ENCODE measurements at regions not wholly inside any gene's neighbourhood (a gene's known extent, or its start where the extent isn't known, plus 50 kb on each side); places are given as distances from the start of the nearest gene placed in this dataset.

- DNase-seq (ENCODE audit: low read depth): no peak
These were observed 54.9 kb downstream of the NKX2-1 start for GRCh38 chr14:36465178-36465577.

GRCh38 chr14:36462890-36463289 lies 57.1 kb downstream of the NKX2-1 start:
- no peak for DNase-seq (ENCODE audit: low read depth)

- DNase-seq (ENCODE audit: low read depth): no peak
These were observed 64.8 kb downstream of the NKX2-1 start for GRCh38 chr14:36455241-36455627.

- no peak for DNase-seq (ENCODE audit: low read depth)
These were observed 65.3 kb downstream of the NKX2-1 start for GRCh38 chr14:36454599-36455240.

GRCh38 chr14:36452860-36453259 lies 67.2 kb downstream of the NKX2-1 start:
- no peak for DNase-seq (ENCODE audit: low read depth)

GRCh38 chr14:36451310-36452065 lies 68.5 kb downstream of the NKX2-1 start:
- DNase-seq (ENCODE audit: low read depth): no peak

- DNase-seq (ENCODE audit: low read depth): no peak
These were observed 69.5 kb downstream of the NKX2-1 start for GRCh38 chr14:36450550-36450949.

- DNase-seq (ENCODE audit: low read depth): no peak
These were observed 70.1 kb downstream of the NKX2-1 start for GRCh38 chr14:36449903-36450302.

- DNase-seq (ENCODE audit: low read depth): no peak
These were observed 76.7 kb downstream of the NKX2-1 start for GRCh38 chr14:36443374-36443773.

GRCh38 chr14:36442824-36443241 lies 77.2 kb downstream of the NKX2-1 start:
- DNase-seq (ENCODE audit: low read depth): no peak

GRCh38 chr14:36441283-36441682 lies 78.7 kb downstream of the NKX2-1 start:
- DNase-seq (ENCODE audit: low read depth): no peak

- no peak for DNase-seq (ENCODE audit: low read depth)
These were observed 80.3 kb downstream of the NKX2-1 start for GRCh38 chr14:36439766-36440165.

GRCh38 chr14:36438883-36439282 lies 81.1 kb downstream of the NKX2-1 start:
- no peak for DNase-seq (ENCODE audit: low read depth)

GRCh38 chr14:36430662-36431084 lies 89.4 kb downstream of the NKX2-1 start:
- no peak for DNase-seq (ENCODE audit: low read depth)

GRCh38 chr14:36430169-36430568 lies 89.9 kb downstream of the NKX2-1 start:
- DNase-seq (ENCODE audit: low read depth): no peak

- no peak for DNase-seq (ENCODE audit: low read depth)
These were observed 90.3 kb downstream of the NKX2-1 start for GRCh38 chr14:36429692-36430091.

- no peak for DNase-seq (ENCODE audit: low read depth)
These were observed 91.7 kb downstream of the NKX2-1 start for GRCh38 chr14:36428350-36428749.

- DNase-seq (ENCODE audit: low read depth): no peak
These were observed 93.2 kb downstream of the NKX2-1 start for GRCh38 chr14:36426836-36427235.

GRCh38 chr14:36426113-36426512 lies 93.9 kb downstream of the NKX2-1 start:
- no peak for DNase-seq (ENCODE audit: low read depth)

GRCh38 chr14:36424478-36425102 lies 95.4 kb downstream of the NKX2-1 start:
- DNase-seq (ENCODE audit: low read depth): no peak

GRCh38 chr14:36423430-36423829 lies 96.6 kb downstream of the NKX2-1 start:
- DNase-seq (ENCODE audit: low read depth): no peak

GRCh38 chr14:36420149-36420687 lies 99.8 kb upstream of the MBIP start:
- DNase-seq (ENCODE audit: low read depth): no peak

GRCh38 chr14:36418937-36419336 lies 98.5 kb upstream of the MBIP start:
- DNase-seq (ENCODE audit: low read depth): no peak

All from activated T-helper 9 cell treated with anti-CD3 and anti-CD28 coated beads, Interleukin-2, amount 50 U/mL, for 16 hours (primary cell).